ENCODE measurements at regions not wholly inside any gene's neighbourhood (a gene's known extent, or its start where the extent isn't known, plus 50 kb on each side); places are given as distances from the start of the nearest gene placed in this dataset.
A peak's percentile ranks its signal among the peaks of the same experiment; 100 is the strongest.

- no peak for DNase-seq
Observed at GRCh38 chr11:28777126-28777525, 668.9 kb downstream of the METTL15 start.

GRCh38 chr11:28773606-28774005 is 665.4 kb downstream of the METTL15 start:
- no peak for DNase-seq

- no peak for DNase-seq
Observed at GRCh38 chr11:28770806-28771205, 662.6 kb downstream of the METTL15 start.

GRCh38 chr11:28767574-28767973 is 659.4 kb downstream of the METTL15 start:
- no peak for DNase-seq

GRCh38 chr11:28763876-28764275 is 655.7 kb downstream of the METTL15 start:
- DNase-seq: no peak

GRCh38 chr11:28763151-28763550 is 655.0 kb downstream of the METTL15 start:
- no peak for DNase-seq

- DNase-seq: peak in 1 of 2 experiments; percentile 6
Observed at GRCh38 chr11:28760676-28761390, 652.6 kb downstream of the METTL15 start.

DNA sequence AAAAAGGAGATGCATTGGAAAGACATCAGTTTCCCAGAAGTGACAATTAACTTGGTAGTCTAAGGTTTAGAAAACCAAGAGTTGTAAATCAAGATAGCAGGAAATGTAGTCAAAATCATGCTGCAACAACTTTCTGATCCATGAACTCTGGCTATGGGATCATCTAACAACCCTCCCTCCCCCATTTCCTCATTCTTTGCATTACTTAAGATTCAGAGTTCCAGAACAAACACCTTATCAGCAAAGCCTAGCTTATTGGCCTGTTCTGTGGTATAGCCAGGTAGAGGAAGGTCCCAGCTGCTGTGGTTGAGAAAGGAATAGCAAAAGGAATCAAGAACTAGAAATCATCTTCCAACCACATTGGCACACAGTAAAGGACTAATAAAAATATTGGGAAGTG is 651.1 kb downstream of the METTL15 start:
- no peak for DNase-seq

DNA sequence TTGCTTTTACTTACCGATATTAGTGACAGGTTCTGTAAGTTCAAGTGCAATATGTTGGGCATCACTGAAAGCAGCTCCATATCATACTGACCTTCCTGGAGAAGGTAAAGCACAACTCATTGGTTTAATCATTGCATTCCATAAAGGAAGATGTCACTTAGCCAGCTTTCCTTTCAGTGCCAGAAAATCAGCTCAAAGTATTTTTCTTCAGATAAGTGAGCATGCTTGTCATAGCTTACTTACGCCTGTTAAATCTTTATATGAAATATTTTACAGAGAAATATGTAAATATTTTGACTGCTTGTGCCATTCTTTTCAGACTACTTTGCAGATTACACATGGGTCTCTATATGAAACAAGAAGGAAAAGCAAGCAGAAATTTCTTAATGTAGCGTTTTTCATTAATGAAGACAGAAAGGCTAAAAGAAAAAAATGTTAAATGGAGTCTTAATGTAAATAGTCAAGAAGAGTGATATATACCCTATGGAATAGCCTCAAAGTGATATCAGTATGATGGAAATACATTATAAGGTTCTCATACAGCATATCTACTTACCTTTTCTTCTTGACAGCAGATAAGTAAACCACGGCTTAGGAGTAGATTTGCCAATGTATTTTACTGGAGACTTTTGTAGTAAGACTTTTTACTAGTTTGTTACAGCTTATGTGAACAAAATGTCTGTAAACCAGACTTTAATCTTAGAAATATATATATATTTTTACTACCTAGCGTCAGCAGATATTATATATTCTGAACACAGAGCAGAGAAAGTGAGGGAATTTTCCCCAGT is 649.7 kb downstream of the METTL15 start:
- DNase-seq: no peak

- no peak for DNase-seq
Observed at GRCh38 chr11:28756977-28757376, 648.8 kb downstream of the METTL15 start.

- DNase-seq: no peak
Observed at GRCh38 chr11:28743061-28743550, 634.9 kb downstream of the METTL15 start.

- DNase-seq: no peak
Observed at GRCh38 chr11:28739489-28740280, 631.5 kb downstream of the METTL15 start.

DNA sequence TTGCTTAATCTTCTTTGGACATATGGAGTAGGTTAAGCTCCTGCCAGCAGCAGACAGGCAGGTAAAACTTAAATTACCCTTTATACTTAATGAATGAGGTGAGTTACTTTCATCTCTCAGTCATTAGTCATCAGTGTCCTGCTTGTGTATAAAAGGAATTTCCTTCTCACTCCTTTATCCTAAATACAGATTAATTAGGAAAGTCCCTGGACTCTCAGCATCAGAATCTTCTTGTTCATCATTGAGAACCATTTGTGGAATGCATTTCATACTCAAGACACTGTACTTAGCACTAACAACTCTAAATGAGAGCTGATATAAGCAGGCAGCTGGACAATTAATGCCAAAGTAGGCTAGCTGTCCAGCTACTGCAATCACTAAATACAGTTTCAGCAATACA is 630.4 kb downstream of the METTL15 start:
- peak; percentile 25 to 74 for DNase-seq

- no peak for DNase-seq
Observed at GRCh38 chr11:28736256-28736655, 628.1 kb downstream of the METTL15 start.

DNA sequence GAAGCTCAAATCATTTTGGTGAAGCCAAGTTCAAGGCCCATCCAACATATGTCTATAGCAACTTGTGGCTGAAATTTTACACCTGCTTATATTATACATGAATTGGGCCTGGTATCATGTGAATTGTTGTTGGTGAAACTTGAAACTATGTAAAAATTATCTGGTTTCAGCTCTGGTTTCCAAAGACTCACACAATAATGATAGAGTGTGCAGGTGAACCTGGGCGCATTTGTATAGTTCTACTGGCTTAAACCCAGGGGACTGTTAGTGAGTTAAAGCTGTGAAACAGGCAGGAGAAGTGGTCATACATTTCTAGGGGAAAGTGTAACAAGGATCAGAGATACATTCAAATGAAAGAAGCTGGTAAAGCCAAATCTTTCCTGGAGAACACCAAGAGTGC is 627.3 kb downstream of the METTL15 start:
- DNase-seq: no peak

GRCh38 chr11:28730889-28731288 is 622.7 kb downstream of the METTL15 start:
- no peak for DNase-seq

DNA sequence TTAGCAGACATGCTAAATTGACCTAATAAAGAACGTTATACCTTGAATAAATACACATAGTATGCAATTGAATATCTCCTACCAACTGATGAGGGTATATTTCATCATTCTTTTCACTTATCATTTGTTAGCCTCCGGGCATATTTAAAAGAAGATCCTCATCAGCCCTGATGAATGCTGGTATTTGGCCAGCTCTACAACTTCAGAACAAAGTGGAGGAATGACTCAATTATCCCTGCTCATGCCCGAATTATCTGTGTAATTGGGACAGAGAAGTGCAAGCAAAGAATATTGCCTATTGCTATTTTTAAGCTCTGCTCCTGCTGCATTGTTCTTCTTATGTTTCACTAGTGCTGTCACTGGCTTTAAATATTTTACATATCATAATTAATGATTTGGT is 622.1 kb downstream of the METTL15 start:
- DNase-seq: no peak

GRCh38 chr11:28729339-28729738 is 621.2 kb downstream of the METTL15 start:
- no peak for DNase-seq

- peak in 1 of 2 experiments; percentile 20 for DNase-seq
Observed at GRCh38 chr11:28728666-28729065, 620.5 kb downstream of the METTL15 start.

GRCh38 chr11:28727254-28727653 is 619.1 kb downstream of the METTL15 start:
- DNase-seq: no peak

- no peak for DNase-seq
Observed at GRCh38 chr11:28726432-28726831, 618.2 kb downstream of the METTL15 start.

DNA sequence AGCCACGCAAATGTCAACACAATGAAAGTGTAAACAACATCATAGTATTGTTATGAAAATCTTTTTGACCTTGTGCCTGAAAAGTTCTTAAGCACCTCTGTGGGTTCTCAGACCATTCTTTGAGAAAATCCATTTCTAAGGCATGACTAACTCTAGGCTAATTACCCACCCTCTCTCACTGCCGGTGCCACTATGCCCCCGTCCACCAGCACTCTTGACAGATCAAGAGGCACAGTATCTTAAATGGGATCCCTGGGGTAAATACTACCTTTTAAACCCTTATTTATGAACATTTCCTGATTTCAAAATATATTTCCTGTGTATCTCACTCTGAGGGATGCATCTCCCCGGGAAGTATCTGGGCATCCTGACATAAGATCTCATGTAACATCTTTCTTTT is 607.5 kb downstream of the METTL15 start:
- DNase-seq: no peak

- DNase-seq: no peak
Observed at GRCh38 chr11:28713850-28714249, 605.7 kb downstream of the METTL15 start.
